CD4-positive, alpha-beta T cell treated with Interleukin-17A for 1 hour (primary cell): ENCODE measurements at regions not wholly inside any gene's neighbourhood (a gene's known extent, or its start where the extent isn't known, plus 50 kb on each side); places are given as distances from the start of the nearest gene placed in this dataset.

Experiments
- DNase-seq: peaks from one replicate; pipeline ENCODE4 v3.0.0-alpha.2; 2020

DNA sequence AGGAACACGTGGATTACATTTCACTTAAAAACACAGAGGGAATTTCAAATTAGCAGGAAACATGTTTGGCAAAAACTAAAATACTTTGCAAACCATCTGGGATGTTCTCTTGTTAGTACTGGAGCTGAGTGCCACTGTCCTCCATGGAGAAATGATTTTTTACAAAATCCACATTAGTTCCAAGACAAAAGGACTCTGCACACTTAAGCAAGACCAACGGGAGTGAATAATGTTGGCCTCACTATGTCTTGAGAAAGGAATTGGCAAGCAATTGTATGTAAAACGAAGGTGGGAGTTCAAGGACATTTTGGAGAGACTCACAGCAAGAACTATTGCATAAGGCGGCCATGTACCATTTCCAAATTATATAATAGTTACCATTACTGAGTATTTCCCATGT is 547.5 kb downstream of the EBF1 start:
- no peak for DNase-seq

DNA sequence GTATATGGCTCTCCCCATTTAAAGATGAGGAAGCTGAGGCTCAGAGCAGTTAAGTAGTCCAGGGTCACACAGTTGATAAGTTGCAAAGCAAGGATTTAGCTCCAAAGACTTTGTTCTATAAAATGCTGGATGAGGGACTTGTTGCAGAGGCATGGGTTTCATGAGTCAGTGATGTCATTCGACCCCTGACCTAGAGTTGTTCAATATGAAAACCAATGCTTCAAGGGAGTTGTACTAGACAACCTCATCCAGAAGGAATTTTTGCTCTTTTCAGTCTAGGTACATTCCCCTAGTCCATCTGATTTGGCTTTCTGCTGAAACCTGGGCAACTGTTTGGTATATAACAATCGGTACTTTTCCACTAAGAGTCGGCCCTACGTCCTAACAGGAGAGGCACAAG is 550.4 kb downstream of the EBF1 start:
- no peak for DNase-seq

DNA sequence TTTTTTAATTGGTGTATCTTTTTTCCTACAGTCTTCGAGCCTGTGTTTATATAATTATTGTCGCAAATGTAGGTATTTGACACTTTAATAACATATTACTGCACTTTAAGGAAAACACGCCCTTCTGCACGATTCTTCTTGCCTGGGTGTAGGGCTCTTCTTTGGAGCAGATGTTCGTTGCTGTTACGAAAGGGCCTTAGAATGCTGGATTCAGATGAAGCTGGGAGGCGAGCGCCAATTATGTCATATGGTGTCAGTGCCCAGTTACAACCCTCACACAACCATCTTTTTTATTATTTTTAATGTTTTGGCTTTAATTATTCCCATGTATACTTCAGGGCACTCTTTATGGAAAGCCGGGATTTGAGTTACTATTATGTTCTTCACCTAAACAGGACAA is 553.0 kb downstream of the EBF1 start:
- no peak for DNase-seq

DNA sequence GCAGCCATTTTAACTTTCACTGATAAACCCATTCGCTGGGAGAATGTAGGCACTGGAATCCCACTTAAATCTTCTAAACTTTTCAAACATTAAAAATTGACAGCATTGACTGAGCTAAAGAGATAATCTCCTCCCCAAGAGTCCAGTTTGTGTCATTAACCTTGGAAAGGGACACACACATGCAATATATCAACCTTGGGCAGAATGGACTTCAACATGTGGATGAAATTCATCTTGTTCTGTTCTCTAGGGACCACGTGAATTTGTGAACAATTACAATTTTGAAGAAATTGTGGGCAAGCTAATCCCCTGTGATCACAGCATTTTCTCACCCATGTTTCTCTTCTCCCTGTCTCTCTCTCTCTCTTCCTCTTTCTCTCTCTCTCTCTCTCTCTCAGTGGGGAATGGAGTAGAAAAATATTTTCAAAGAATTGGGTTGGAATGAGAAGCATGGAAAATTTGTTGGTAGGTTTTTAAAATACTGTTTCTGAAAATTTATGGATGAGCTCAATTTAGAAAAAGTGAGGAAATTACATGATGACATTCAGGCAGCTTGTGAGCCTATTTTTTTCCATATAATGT is 553.7 kb downstream of the EBF1 start:
- no peak for DNase-seq

DNA sequence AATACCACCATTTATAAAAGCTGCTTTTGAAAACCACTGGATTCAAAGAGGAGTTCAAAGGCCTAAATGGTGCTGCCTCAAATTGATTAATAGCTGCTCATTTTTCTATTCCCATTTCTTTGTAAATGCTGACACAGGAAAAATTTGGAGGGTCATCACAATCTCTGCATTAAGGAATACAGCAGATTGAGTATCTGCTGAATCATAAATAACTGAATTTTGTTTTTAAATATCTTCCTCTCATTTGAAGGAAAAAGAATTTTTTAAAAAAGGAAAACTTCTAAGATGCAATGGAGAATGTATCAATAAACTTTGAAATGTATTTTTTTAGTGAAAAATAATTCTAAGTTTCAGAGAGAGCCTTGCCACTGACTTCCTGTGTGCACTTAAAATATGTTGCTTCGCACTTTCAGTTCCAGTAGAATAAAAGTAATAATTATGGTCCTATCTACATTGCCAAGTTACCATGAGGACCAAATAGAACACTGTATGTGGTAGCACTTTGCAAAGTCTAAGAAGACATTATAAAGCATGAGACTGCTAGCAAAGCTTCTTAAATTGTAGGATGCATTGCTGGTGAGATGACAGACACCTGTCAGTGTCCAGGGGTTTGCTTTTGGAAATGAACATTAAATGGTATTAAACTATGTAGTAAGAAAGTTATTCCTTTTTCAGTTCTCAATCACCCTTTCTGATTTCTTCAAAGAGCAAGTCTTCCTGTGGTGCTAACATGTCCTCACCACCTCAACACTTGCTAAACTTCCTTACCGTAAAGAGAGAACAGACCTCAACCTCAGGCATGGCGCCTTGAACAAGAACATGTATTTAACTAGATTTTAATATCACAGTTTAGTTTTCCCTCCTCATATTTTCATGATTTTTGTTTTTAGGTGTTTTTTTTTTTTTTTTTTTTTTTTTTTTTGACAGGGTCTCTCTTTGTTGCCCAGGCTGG is 555.1 kb downstream of the EBF1 start:
- no peak for DNase-seq

DNA sequence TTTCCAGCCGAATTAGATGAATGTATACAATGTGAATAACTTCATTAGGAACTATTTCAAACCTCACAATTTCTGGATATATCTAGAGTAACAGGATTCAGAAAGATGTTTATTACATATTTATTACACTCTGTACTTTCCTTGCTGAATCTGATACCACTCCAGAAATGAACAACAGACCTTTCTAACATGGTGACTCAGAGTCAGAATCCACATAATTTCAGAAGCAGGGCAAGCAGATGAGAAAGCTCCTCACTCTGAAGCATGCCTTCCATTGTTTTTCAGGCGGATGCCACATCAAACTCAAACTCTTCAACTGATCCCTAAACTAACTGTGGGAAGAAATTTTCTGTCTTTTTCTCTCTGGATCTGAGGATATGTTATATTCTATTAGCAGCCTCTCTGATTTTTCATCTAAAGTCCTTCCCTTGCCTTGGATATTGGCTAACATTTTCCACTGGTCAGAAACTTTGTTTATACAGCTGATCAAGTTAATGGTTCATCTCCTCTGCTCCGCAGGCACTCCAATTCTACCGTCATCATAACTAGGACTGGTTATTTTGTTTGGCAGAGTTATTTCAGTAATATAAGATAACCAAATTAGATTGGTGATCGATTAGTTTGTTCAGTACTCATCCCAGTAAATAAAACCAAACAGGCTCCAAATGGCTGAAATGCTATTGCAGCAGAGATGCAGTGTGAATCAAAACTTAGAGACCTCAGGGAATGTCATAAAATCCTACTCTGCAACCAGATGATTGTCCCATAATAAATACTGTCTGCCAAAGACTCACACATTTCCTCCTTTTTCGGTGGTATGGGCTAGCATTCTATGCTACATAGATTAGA is 556.0 kb downstream of the EBF1 start:
- no peak for DNase-seq

DNA sequence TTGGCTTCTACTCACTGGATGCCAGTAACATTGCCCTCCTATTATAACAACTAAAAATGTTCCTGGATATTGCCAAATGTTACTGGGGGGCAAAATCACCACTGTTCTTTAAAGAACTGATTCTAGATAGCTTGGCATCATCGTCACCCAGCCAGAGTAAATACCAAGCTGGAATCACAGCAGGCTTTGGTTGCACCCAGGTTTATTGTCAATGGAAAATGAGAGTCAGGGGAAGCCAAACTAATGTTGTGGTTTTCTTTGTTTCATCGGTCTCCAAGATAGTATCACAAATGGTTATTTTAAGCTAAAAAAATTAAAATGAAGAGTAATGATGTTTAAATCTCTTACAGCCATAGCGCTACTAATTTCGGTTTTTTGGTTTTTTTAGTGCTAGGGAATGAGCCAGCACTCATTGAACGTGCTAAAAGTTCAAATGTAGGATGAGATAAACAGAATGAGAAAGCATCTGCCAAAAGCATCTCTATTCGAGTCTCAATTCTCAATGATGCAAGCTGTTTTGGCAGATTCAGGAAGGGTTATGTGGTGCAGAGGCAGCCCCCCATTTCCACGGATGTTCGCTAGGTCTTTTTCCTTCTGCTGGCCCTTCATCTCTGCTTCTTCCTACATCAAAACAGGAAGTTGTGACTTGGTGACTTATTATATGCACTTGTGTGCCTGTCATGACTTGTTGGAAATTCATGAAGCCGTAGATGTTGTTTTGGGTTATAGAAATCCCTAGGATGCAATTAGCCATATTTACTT is 558.0 kb downstream of the EBF1 start:
- no peak for DNase-seq

DNA sequence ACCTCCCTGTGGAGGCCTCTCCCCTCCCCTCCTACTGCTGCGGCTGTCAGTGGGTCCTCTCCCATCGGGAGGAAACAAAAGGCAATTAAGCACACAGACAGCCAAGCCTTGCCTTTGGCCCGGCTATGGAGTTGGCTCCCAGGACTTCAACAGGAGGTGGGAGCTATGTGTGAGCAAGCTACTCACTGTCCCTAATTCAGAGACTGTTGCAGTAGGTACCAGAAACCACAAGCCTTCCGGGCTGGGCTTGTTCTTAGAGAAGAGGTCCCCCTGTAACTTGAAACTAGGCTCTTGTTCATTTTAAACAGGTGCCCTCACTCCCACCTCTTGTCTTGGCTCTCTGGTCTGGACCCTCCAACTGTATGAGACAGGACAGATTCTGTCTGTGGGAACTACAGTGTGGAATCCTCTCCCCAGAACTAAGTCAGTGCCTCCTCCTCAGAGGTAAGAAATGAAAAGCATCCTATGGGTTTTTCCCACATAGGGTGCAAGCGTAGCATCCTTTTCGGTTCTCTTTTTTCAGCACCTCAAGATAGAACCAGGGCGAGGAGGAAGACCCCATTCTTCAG is 561.1 kb downstream of the EBF1 start:
- no peak for DNase-seq

DNA sequence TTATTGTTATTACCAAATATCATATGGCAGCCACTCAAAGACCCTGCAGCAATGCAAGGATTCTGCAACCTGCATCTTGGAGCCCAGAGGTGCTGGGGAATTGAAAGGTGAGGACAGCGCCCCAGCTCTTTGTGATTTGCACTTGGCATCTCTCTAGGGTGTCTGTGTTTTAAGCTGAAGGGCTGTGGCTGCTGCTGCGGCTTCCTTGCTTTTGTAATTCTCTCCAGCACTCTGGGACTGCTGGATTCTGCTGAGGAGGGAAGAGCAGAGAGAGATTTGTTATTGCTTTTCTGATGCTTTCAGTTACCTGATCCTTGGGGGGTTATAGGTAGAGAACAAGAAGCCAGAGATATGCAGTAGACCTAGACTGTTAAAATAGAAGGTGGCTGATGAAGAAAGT is 562.4 kb downstream of the EBF1 start:
- no peak for DNase-seq

DNA sequence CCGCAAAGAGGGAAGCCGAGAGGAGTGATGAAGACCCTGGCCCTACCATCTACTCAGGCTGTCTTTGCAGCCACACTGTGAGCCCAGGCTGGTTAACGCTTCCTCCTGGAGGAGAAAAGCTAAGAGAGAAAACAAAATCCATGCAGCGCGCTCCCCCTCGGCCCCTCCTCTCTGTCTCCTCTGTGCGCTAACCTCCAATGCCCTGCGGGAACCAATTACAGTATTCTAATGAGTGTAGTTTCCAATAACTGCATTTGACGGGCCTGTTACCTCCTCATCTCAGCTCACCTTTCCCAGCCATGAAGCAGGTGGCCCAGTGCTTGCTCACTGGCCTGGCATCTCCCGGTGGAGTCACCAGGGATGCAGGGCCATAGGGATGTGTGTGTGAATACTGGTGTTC is 565.5 kb downstream of the EBF1 start:
- no peak for DNase-seq

DNA sequence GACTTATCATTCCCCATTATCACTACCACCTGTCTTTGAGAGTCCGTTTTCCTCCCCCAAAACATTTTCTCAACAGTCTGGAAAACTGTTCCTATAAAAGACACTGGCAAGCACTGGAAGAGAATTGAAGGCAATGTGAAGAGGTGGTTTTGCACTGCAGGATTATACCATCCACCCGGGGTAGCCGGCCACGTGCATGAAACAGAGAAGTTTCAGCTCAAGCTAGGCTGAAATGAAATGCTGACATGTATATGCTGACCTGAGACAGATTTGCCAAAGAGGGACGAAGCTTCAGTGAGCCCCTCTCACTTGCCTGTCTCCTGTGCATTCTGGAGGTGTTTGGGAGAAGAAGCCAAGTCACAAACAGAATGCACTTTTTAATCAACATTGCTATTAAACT is 567.0 kb downstream of the EBF1 start:
- no peak for DNase-seq

DNA sequence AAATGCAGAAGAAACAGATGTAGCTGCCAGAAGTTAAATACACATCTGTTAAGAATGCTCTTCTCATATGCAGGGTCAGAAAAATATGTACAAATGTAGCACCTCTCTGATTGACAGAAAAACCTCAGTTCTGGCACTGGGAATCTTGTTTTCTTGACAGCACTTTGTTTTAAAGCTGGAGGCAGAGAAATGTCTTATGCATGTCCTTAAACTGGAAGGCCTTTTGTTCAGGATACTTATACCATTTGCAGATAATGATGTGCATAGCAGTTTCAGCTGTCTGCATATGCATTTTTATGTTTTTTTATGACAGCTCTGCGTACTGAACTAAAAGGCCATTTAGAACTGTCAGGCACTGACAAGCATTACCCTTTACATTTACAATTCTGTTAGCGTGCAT is 567.9 kb downstream of the EBF1 start:
- no peak for DNase-seq

DNA sequence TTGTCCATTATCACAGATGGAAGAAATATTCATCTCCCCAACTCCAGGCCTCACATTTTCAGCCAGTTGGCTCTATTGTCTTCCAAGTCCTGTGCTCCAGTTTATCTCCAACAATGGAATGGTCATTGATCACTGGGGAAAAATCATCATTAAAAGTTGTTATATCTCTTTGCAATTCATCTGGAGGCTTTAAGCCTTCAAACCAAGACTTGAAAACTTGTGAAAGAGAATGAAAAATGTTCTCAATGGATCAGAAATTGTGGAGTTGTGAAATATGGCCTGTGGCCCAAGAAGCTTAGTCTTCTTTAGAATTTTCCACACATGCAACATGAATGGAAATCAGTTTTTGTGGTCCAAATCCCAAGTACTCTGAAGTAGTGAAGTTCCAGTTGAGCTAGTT is 569.6 kb downstream of the EBF1 start:
- DNase-seq = no peak

DNA sequence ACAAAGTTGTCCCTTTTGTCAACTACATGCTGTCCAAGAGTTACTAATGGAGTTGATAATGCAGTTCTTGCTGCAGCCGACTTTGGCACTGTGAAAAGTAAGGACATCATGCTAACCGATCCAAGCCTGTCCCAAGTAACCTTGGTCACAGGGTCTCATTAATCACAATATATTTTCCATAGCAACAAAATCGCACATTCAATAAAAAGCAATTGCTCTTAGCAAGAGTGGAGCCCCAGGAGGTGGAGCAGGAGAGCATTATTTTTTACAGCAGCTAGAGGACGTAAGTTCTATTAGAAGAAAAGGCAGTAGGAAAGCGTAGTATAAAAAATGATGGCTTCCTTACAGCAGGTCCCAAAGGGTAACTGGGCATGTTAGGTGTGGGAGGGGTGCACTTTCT is 570.3 kb downstream of the EBF1 start:
- DNase-seq = no peak

DNA sequence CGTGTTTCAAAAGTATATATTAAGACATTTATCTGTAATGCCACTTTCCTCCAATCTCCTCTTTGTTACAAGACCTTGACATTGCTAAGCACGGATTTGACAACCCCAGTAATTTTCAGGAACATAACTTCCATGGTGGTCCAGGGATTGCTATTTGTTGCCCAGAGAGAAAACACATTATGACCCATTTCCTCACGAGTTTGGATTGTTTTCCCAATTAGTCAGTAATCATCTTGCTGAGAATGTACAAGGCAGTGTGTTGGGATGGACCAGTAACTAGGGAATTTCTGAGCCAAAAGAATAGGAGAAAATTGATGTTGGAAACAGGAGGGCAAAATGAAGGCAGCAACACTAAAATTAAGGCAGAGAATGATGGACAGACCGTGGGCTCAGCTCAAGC is 574.1 kb downstream of the EBF1 start:
- DNase-seq = no peak

DNA sequence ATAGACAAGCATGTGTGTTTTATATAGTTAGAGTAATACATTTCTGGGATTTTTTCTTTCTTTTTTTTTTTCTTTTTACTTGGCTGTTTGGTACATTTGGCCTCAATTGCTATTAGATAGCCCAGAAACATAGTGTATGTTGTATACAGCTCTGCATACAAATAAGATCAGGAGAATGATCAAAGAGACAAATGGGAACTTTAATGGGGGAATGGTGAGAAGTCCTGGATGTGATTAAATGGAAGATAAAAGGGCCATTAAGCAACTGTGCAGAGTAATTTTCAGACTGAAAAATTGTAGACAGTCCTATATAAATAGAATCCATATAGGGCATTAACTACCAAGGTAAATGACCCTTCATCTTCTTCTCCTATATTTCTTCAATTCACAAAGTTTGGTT is 575.6 kb downstream of the EBF1 start:
- no peak for DNase-seq

DNA sequence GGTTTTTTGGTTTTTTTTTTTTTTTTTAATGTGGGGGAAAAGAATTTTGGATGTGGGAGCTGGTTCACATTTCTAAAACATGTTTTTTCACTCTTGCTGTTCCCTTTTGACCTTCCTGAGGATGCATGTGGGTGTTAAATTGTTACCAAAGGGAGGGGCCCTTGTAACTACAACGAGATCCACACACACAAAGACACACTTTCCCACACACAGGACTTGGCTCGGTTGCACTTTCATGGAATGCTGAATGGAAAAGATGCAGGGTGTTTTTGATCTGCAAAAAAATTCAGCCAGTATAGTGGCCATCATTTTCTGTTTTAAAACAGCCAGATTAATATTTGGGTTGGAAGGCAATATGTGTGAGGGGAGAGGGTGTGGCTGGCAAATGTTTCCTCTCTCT is 576.9 kb downstream of the EBF1 start:
- no peak for DNase-seq

DNA sequence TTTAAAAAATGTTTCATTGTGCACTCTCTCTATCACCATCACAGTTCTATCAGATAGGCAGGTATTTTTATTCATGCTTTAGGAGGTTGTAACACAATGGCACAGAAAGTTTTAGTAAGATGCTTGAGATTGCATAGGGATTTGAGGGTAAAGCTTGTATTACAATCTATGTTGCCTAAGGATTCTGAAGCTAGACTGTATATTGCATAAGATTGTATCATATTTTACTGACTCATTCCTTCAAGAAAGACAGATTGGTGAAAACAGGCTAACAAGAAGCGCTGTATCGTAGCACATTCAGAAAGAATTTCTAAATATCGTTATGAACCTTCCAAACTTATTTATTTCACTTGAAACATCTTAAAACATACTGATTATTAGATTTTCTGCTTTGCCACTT is 577.7 kb downstream of the EBF1 start:
- DNase-seq = no peak

DNA sequence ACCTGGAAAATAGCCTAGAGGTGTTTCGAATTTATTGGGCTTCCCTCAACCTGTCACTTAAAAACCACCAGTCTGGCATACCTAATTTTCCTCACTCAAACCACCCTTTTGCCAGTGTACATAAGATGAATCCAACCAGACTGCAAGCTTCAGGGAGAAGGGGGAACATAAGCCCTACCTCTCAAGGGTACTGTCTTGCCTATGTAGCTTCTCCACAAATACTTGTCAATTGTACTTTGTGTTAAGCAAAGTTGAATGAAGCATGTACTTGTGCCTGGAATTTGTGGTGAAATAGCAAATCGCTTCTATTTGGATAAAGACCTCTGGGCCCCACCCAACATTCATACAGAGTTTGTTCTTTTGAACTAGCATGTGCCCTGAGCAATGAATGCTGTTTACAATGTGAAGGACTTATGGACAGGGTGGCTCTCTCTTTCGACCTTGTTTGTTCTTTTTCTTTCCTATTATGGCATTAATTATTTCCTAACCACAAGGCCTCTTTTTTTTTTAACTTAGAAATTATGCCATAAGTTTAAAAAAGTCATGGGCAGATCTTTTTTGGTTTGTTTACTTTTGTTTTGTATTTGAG is 580.2 kb downstream of the EBF1 start:
- DNase-seq = no peak

DNA sequence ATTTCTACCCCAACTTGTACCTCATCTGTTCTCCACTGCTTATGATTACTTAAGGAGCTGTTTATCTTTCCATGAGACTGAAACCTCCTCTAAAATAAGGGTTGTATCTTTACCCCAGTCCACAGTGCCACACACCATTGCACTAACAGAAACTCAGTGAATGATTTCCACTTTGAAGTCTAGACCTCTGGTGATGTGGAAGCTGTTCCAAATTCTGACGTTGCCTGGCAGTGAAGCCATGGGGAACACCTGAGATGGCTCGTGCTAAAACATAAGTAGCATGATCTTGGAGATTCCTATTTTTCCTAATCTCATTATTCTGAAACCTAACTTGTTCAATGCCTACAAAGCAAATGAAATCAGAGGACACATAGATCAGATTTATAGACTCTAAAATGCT is 583.2 kb downstream of the EBF1 start:
- DNase-seq = no peak

DNA sequence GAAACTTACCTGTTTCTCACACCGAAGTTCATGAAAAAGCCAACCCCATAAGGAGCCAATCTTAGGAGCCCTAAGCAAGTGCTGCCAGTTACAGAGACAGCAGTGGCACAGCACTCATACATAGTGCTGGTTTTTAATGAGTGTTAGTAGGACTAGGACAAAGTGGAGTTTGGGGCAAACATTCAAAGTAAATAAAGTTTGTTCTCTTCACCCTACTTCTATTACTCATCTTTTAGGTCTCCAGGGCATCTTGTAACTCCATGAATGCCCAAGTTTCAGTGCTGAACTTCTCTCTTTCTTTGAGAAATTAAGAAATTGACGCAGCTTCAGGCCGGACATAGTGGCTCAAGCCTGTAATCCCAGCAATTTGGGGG is 584.7 kb downstream of the EBF1 start:
- DNase-seq = no peak

DNA sequence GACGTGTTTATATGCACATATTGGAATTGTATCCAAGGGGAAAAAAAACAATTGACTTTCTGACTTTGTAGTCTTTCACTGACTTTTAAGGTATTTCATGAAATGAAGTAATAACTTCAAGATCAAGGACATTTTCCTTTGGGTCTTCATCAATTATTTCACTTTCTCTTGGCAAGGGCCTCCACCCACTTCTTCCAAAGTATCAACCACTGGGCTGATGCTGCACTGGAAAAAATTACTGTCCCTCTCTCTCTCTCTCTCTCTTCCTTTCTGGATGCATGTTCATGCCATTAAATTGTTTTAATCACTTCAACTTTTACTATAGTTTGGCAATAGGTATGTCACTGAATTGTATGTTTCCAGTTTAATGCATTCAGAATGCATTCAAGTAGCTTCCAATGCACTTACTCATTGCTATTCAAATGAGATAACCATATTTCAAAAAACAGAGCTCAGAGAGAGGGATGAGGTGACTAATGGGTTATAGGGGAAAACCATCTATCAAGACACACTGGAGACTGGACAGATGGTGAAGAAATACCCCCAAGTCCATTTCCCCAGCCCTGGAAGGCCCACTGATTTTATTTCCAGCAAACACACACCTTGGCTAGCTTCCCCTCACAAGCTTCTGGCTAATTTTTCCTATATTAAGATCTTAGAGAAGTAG is 585.3 kb downstream of the EBF1 start:
- DNase-seq = no peak
